ENCODE measurements at regions not wholly inside any gene's neighbourhood (a gene's known extent, or its start where the extent isn't known, plus 50 kb on each side); places are given as distances from the start of the nearest gene placed in this dataset.

- no peaks in the 10 kb centered on the region for H3K4me1 ChIP-seq
- H3K4me2 ChIP-seq (ENCODE audit: low read length): no peak overlapping the region
- H3K9ac ChIP-seq: no peak overlapping the region
- no peaks in the 10 kb centered on the region for H3K27me3 ChIP-seq (ENCODE audit: control insufficient read depth, insufficient read depth, low read length)
- no peak overlapping the region for H2AFZ ChIP-seq
- no peaks in the 10 kb centered on the region for H3K79me2 ChIP-seq
- H3K36me3 ChIP-seq (ENCODE audit: control insufficient read depth, insufficient read depth, low read length): no peaks in the 10 kb centered on the region
- H3K27ac ChIP-seq: no peak overlapping the region
- TF ChIP-seq CTCF (IDR thresholded peaks at IDR 0.05): no peak
- no peaks in the 10 kb centered on the region for H3K9me3 ChIP-seq (ENCODE audit: control insufficient read depth, low read length)
- H3K4me3 ChIP-seq (ENCODE audit: low read depth, low read length): no peak overlapping the region
Observed at GRCh38 chr1:221510793-221511503, 230.9 kb downstream of the DUSP10 start.

- H3K9ac ChIP-seq: no peak overlapping the region
- H3K79me2 ChIP-seq: no peaks in the 10 kb centered on the region
- no peaks in the 10 kb centered on the region for H3K36me3 ChIP-seq (ENCODE audit: control insufficient read depth, insufficient read depth, low read length)
- TF ChIP-seq CTCF (IDR thresholded peaks at IDR 0.05): no peak
- H3K27ac ChIP-seq: no peak overlapping the region
- no peak overlapping the region for H3K4me2 ChIP-seq (ENCODE audit: low read length)
- H3K27me3 ChIP-seq (ENCODE audit: control insufficient read depth, insufficient read depth, low read length): no peaks in the 10 kb centered on the region
- H2AFZ ChIP-seq: no peak overlapping the region
- no peaks in the 10 kb centered on the region for H3K9me3 ChIP-seq (ENCODE audit: control insufficient read depth, low read length)
- no peaks in the 10 kb centered on the region for H3K4me1 ChIP-seq
- H3K4me3 ChIP-seq (ENCODE audit: low read depth, low read length): no peak overlapping the region
Observed at GRCh38 chr1:221511797-221512196, 230.1 kb downstream of the DUSP10 start.

- no peak for TF ChIP-seq CTCF (IDR thresholded peaks at IDR 0.05)
- no peaks in the 10 kb centered on the region for H3K36me3 ChIP-seq (ENCODE audit: control insufficient read depth, insufficient read depth, low read length)
Observed at GRCh38 chr1:221514806-221515205, 227.1 kb downstream of the DUSP10 start.

GRCh38 chr1:221515496-221515895 is 226.4 kb downstream of the DUSP10 start:
- H3K9me3 ChIP-seq (ENCODE audit: control insufficient read depth, low read length): no peaks in the 10 kb centered on the region
- no peak overlapping the region for H2AFZ ChIP-seq
- H3K27ac ChIP-seq: no peak overlapping the region
- H3K36me3 ChIP-seq (ENCODE audit: control insufficient read depth, insufficient read depth, low read length): no peaks in the 10 kb centered on the region
- TF ChIP-seq CTCF (IDR thresholded peaks at IDR 0.05): no peak
- no peaks in the 10 kb centered on the region for H3K4me1 ChIP-seq
- H3K79me2 ChIP-seq: no peaks in the 10 kb centered on the region
- no peak overlapping the region for H3K4me3 ChIP-seq (ENCODE audit: low read depth, low read length)
- no peak overlapping the region for H3K9ac ChIP-seq
- H3K4me2 ChIP-seq (ENCODE audit: low read length): no peak overlapping the region
- no peaks in the 10 kb centered on the region for H3K27me3 ChIP-seq (ENCODE audit: control insufficient read depth, insufficient read depth, low read length)

More at GRCh38 chr1:221514806-221515205, 227.1 kb downstream of the DUSP10 start:
- no peak overlapping the region for H3K4me3 ChIP-seq (ENCODE audit: low read depth, low read length)
- H3K79me2 ChIP-seq: no peaks in the 10 kb centered on the region
- no peaks in the 10 kb centered on the region for H3K4me1 ChIP-seq
- no peaks in the 10 kb centered on the region for H3K9me3 ChIP-seq (ENCODE audit: control insufficient read depth, low read length)
- H3K27me3 ChIP-seq (ENCODE audit: control insufficient read depth, insufficient read depth, low read length): no peaks in the 10 kb centered on the region
- H2AFZ ChIP-seq: no peak overlapping the region
- H3K4me2 ChIP-seq (ENCODE audit: low read length): no peak overlapping the region
- H3K9ac ChIP-seq: no peak overlapping the region
- no peak overlapping the region for H3K27ac ChIP-seq

GRCh38 chr1:221517961-221518360 is 223.9 kb downstream of the DUSP10 start:
- Histone ChIP-seq H3K9ac (no peak overlapping the region), H3K79me2 (no peaks in the 10 kb centered on the region), H3K27ac (no peak overlapping the region), H3K9me3 (ENCODE audit: control insufficient read depth, low read length) (no peaks in the 10 kb centered on the region), H3K4me1 (no peaks in the 10 kb centered on the region), H3K4me2 (ENCODE audit: low read length) (no peak overlapping the region), H3K27me3 (ENCODE audit: control insufficient read depth, insufficient read depth, low read length) (no peaks in the 10 kb centered on the region), H3K36me3 (ENCODE audit: control insufficient read depth, insufficient read depth, low read length) (no peaks in the 10 kb centered on the region), H2AFZ (no peak overlapping the region), H3K4me3 (ENCODE audit: low read depth, low read length) (no peak overlapping the region)
- no peak for TF ChIP-seq CTCF (IDR thresholded peaks at IDR 0.05)
